ENCODE measurements at regions not wholly inside any gene's neighbourhood (a gene's known extent, or its start where the extent isn't known, plus 50 kb on each side); places are given as distances from the start of the nearest gene placed in this dataset.

GRCh38 chrX:137166591-137166990, 132.8 kb upstream of the GPR101 start:
- no peak for TF ChIP-seq POLR2A (IDR thresholded peaks at IDR 0.05)
- TF ChIP-seq, protein P1, sequence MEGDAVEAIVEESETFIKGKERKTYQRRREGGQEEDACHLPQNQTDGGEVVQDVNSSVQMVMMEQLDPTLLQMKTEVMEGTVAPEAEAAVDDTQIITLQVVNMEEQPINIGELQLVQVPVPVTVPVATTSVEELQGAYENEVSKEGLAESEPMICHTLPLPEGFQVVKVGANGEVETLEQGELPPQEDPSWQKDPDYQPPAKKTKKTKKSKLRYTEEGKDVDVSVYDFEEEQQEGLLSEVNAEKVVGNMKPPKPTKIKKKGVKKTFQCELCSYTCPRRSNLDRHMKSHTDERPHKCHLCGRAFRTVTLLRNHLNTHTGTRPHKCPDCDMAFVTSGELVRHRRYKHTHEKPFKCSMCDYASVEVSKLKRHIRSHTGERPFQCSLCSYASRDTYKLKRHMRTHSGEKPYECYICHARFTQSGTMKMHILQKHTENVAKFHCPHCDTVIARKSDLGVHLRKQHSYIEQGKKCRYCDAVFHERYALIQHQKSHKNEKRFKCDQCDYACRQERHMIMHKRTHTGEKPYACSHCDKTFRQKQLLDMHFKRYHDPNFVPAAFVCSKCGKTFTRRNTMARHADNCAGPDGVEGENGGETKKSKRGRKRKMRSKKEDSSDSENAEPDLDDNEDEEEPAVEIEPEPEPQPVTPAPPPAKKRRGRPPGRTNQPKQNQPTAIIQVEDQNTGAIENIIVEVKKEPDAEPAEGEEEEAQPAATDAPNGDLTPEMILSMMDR (IDR thresholded peaks at IDR 0.05) = peak; percentile 43 to 65 (median 54)

Measured in right lobe of liver (tissue), 4 donors.